H1 (cell line): ENCODE measurements at regions not wholly inside any gene's neighbourhood (a gene's known extent, or its start where the extent isn't known, plus 50 kb on each side); places are given as distances from the start of the nearest gene placed in this dataset.

Source experiments
- CTCF ChIA-PET: fragments of 300-600 bp; sonication (Branson Sonifier 250); formaldehyde crosslinking; loops from one replicate; lab custom pipeline; 2021; ENCODE audit not compliant: partially characterized antibody; lab: Charles Lee
- POLR2A ChIA-PET: fragments of 300-600 bp; sonication (Branson Sonifier 250); formaldehyde crosslinking; loops from one replicate; lab custom pipeline; 2021; ENCODE audit warnings: inconsistent platforms; ENCODE audit not compliant: partially characterized antibody; lab: Charles Lee
- DNase-seq, 2 experiments: peaks; one replicate each; pipeline versions ENCODE4 v3.0.0 to v3.0.0-alpha.2; 2010 to 2022; ENCODE audit warnings: low spot score in 2 of 2, low read depth in 1 of 2, mixed read lengths in 1 of 2
- FAIRE-seq: peaks from 2 replicates; lab custom pipeline; 2011; peaks lifted over from hg19 to GRCh38; lab: Jason Lieb, UNC
- H2AFZ ChIP-seq: 2 replicates; pipeline ENCODE4 v1.8.1; 2012; ENCODE audit warnings: low read length, inconsistent platforms
- H2AK5ac ChIP-seq: 2 replicates; pipeline ENCODE4 v1.6.1; 2013; ENCODE audit warnings: low read depth, low read length
- H2BK120ac ChIP-seq: replicated peaks from 2 replicates; pipeline ENCODE3; 2013; ENCODE audit warnings: low read depth, low read length, inconsistent platforms
- H2BK12ac ChIP-seq: 2 replicates; pipeline ENCODE4 v1.6.1; 2013; ENCODE audit warnings: low read depth, low read length
- H2BK15ac ChIP-seq: 2 replicates; pipeline ENCODE4 v1.6.1; 2013; ENCODE audit warnings: low read length
- H2BK20ac ChIP-seq: 2 replicates; pipeline ENCODE4 v1.6.1; 2013; ENCODE audit warnings: low read length
- H2BK5ac ChIP-seq: 2 replicates; pipeline ENCODE4 v1.6.1; 2013; ENCODE audit warnings: low read depth, low read length
- H3K14ac ChIP-seq: 2 replicates; pipeline ENCODE4 v1.6.1; 2013; ENCODE audit warnings: inconsistent platforms; ENCODE audit not compliant: insufficient read length
- H3K18ac ChIP-seq: 2 replicates; pipeline ENCODE4 v1.6.1; 2013; ENCODE audit warnings: low read length; ENCODE audit errors: extremely low read depth
- H3K23ac ChIP-seq: 2 replicates; pipeline ENCODE4 v1.6.1; 2013; ENCODE audit warnings: inconsistent platforms; ENCODE audit not compliant: insufficient read length
- H3K23me2 ChIP-seq: 2 replicates; pipeline ENCODE4 v1.6.1; 2013; ENCODE audit warnings: low read depth, low read length
- H3K27ac ChIP-seq: 2 replicates; pipeline ENCODE4 v1.6.1; 2011; ENCODE audit warnings: low read depth, low read length, inconsistent platforms
- H3K27me3 ChIP-seq, 4 experiments: replicated peaks in 1 of 4; 1 replicate in 1 of 4; 2 replicates in 3 of 4; pipeline versions ENCODE4 v1.6.1 to v1.8.1; 2011 to 2013; ENCODE audit warnings: low read length in 3 of 4, mild to moderate bottlenecking in 3 of 4, inconsistent platforms in 2 of 4, mixed read lengths in 2 of 4, moderate library complexity in 1 of 4; ENCODE audit not compliant: control insufficient read depth in 3 of 4, insufficient read depth in 3 of 4; ENCODE audit errors: extremely low read depth in 1 of 4
- H3K36me3 ChIP-seq, 4 experiments: 2 replicates each; pipeline versions ENCODE4 v1.6.1 to v1.8.1; 2011 to 2013; ENCODE audit warnings: mild to moderate bottlenecking in 4 of 4, low read length in 3 of 4, moderate library complexity in 2 of 4, control low read depth in 1 of 4, inconsistent platforms in 1 of 4; ENCODE audit not compliant: insufficient read depth in 4 of 4, control insufficient read depth in 2 of 4
- H3K4ac ChIP-seq: replicated peaks from 2 replicates; pipeline ENCODE3; 2013; ENCODE audit warnings: low read length, low read depth, mixed read lengths, inconsistent platforms; ENCODE audit not compliant: insufficient read length
- H3K4me1 ChIP-seq, 4 experiments: replicated peaks in 1 of 4; 1 replicate in 1 of 4; 2 replicates in 3 of 4; pipeline versions ENCODE4 v1.6.1 to v1.8.1; 2011 to 2013; ENCODE audit warnings: low read length in 3 of 4, inconsistent platforms in 2 of 4, mixed read lengths in 1 of 4; ENCODE audit not compliant: insufficient read depth in 4 of 4, control insufficient read depth in 3 of 4
- H3K4me2 ChIP-seq, 2 experiments: 2 replicates each; pipeline versions ENCODE4 v1.6.1 to v1.8.1; 2011 to 2013; ENCODE audit warnings: low read depth in 2 of 2, low read length in 2 of 2, control low read depth in 1 of 2, inconsistent platforms in 1 of 2, mild to moderate bottlenecking in 1 of 2; ENCODE audit not compliant: insufficient read depth in 1 of 2
- H3K4me3 ChIP-seq, 4 experiments: fragments of 200-600, 300-600 bp in 1 of 4; sonication (generic), shearing (Covaris generic), sonication (Bioruptor Twin) in 1 of 4; 2 replicates each; pipeline versions ENCODE4 v1.5.1 to v1.8.1; 2011 to 2016; ENCODE audit warnings: low read length in 4 of 4, low read depth in 3 of 4, control low read depth in 2 of 4, inconsistent platforms in 2 of 4, mild to moderate bottlenecking in 2 of 4, mixed read lengths in 1 of 4, moderate library complexity in 1 of 4; ENCODE audit not compliant: insufficient read depth in 2 of 4; ENCODE audit errors: extremely low read depth in 1 of 4
- H3K56ac ChIP-seq: replicated peaks from 2 replicates; pipeline ENCODE3; 2013; ENCODE audit warnings: low read depth, mild to moderate bottlenecking, mixed read lengths, low read length, inconsistent platforms; ENCODE audit not compliant: insufficient read length
- H3K79me1 ChIP-seq: 2 replicates; pipeline ENCODE4 v1.6.1; 2013; ENCODE audit warnings: low read depth, low read length, control low read depth
- H3K79me2 ChIP-seq, 2 experiments: 2 replicates each; pipeline versions ENCODE4 v1.6.1 to v1.8.1; 2012 to 2013; ENCODE audit warnings: low read length in 2 of 2, mild to moderate bottlenecking in 2 of 2, inconsistent platforms in 1 of 2; ENCODE audit not compliant: insufficient read depth in 2 of 2, control insufficient read depth in 1 of 2
- H3K9ac ChIP-seq, 4 experiments: replicated peaks in 1 of 4; 1 replicate in 1 of 4; 2 replicates in 3 of 4; pipeline versions ENCODE4 v1.6.1 to v1.8.1; 2011 to 2013; ENCODE audit warnings: low read depth in 3 of 4, low read length in 3 of 4, control low read depth in 2 of 4, mild to moderate bottlenecking in 2 of 4, moderate library complexity in 2 of 4, inconsistent platforms in 1 of 4; ENCODE audit errors: extremely low read depth in 1 of 4
- H3K9me3 ChIP-seq, 2 experiments: 2 replicates each; pipeline versions ENCODE4 v1.6.1 to v1.8.1; 2012 to 2013; ENCODE audit warnings: mild to moderate bottlenecking in 2 of 2, moderate library complexity in 2 of 2, control low read depth in 1 of 2, inconsistent platforms in 1 of 2, low read depth in 1 of 2, low read length in 1 of 2, mixed read lengths in 1 of 2; ENCODE audit not compliant: insufficient read depth in 2 of 2
- H4K20me1 ChIP-seq, 2 experiments: replicated peaks in 1 of 2; 2 replicates each; pipeline versions ENCODE3 to v1.8.1; 2011 to 2013; ENCODE audit warnings: inconsistent platforms in 2 of 2, low read length in 2 of 2, mild to moderate bottlenecking in 1 of 2; ENCODE audit not compliant: insufficient read depth in 2 of 2, control insufficient read depth in 1 of 2
- H4K5ac ChIP-seq: 2 replicates; pipeline ENCODE4 v1.6.1; 2013; ENCODE audit warnings: low read length, low read depth, mixed read lengths, inconsistent platforms; ENCODE audit not compliant: insufficient read length
- H4K8ac ChIP-seq: 2 replicates; pipeline ENCODE4 v1.8.0; 2013; ENCODE audit warnings: mild to moderate bottlenecking, moderate library complexity, low read length, inconsistent platforms; ENCODE audit not compliant: insufficient read depth; ENCODE audit errors: extremely low read depth
- H4K91ac ChIP-seq: replicated peaks from 2 replicates; pipeline ENCODE3; 2013; ENCODE audit warnings: low read length, mixed read lengths, inconsistent platforms; ENCODE audit not compliant: insufficient read length
- ATF2 ChIP-seq: IDR thresholded peaks from 2 replicates; pipeline ENCODE4 v1.6.1; 2012; ENCODE audit warnings: low read length, inconsistent platforms
- CBX5 ChIP-seq: fragments of 300-800, 300-1000 bp; sonication (generic); IDR thresholded peaks from 2 replicates; pipeline ENCODE4 v1.7.1; 2016; ENCODE audit warnings: antibody characterized with exemption, low read length, low read depth
- NANOG ChIP-seq: IDR thresholded peaks from 2 replicates; pipeline ENCODE4 v1.6.1; 2011; ENCODE audit warnings: low read length, low read depth, mild to moderate bottlenecking, inconsistent platforms; ENCODE audit not compliant: insufficient read depth, poor library complexity, severe bottlenecking
- NRF1 ChIP-seq: IDR thresholded peaks from 2 replicates; pipeline ENCODE4 v1.6.1; 2011; ENCODE audit warnings: mild to moderate bottlenecking, low read depth, low read length, improper control_type of control experiment
- RBBP5 ChIP-seq: IDR thresholded peaks from 2 replicates; pipeline ENCODE4 v1.7.1; 2012; ENCODE audit warnings: low read depth, mild to moderate bottlenecking, inconsistent platforms, low read length, moderate library complexity, borderline replicate concordance
- TEAD4 ChIP-seq: IDR thresholded peaks from 2 replicates; pipeline ENCODE4 v1.6.1; 2012; ENCODE audit warnings: low read depth, low read length, inconsistent platforms, mixed read lengths
- ZNF274 ChIP-seq: IDR thresholded peaks from 2 replicates; pipeline ENCODE4 v1.7.0; 2012; ENCODE audit warnings: low read length, borderline replicate concordance; ENCODE audit errors: extremely low read depth
- WGBS, 2 experiments: shearing (Covaris generic) in 1 of 2; methylation state at CpG; one replicate each; pipeline versions ENCODE4 v1.1.6 to v1.1.7; 2013 to 2015; ENCODE audit warnings: low lambda C conversion rate in 2 of 2, mixed read lengths in 2 of 2, inconsistent platforms in 1 of 2, low coverage in 1 of 2, missing lambda C conversion rate in 1 of 2; ENCODE audit not compliant: insufficient replicate concordance in 2 of 2, insufficient coverage in 1 of 2, insufficient read length in 1 of 2; ENCODE audit errors: extremely low coverage in 1 of 2, missing lambda C conversion rate in 1 of 2; 5-methylcytosine and 5-hydroxymethylcytosine counted together

- Histone ChIP-seq H3K27ac (no peak overlapping the region), H2BK120ac (no peak overlapping the region), H4K8ac (no peak overlapping the region), H4K20me1 (no peaks in the 10 kb centered on the region), H3K4me3 (no peak overlapping the region), H3K56ac (no peak overlapping the region), H2BK12ac (no peak overlapping the region), H2AK5ac (no peak overlapping the region), H3K9ac (no peak overlapping the region), H2BK5ac (no peak overlapping the region), H3K23me2 (no peaks in the 10 kb centered on the region), H2BK15ac (no peak overlapping the region), H3K79me1 (no peaks in the 10 kb centered on the region), H3K18ac (no peak overlapping the region), H3K4me2 (no peak overlapping the region), H3K79me2 (no peaks in the 10 kb centered on the region), H3K27me3 (no peaks in the 10 kb centered on the region), H3K14ac (no peak overlapping the region), H4K91ac (no peak overlapping the region), H3K36me3 (no peaks in the 10 kb centered on the region), H4K5ac (no peak overlapping the region), H3K4me1 (no peaks in the 10 kb centered on the region), H2AFZ (no peak overlapping the region), H3K9me3 (no peaks in the 10 kb centered on the region), H3K23ac (no peak overlapping the region), H2BK20ac (no peak overlapping the region), H3K4ac (no peak overlapping the region)
- TF ChIP-seq CBX5 = no peak
- no peak for TF ChIP-seq ZNF274
- TF ChIP-seq TEAD4 = no peak
- TF ChIP-seq NRF1 = no peak
- TF ChIP-seq RBBP5 = no peak
- no peak for TF ChIP-seq ATF2
- no peak for TF ChIP-seq NANOG
- 95% methylated on average over 2 of the region's 2 CpGs; no CpG with 5 or more reads in 1 of the 2 experiments for WGBS, 2 experiments
- DNase-seq (no peak), FAIRE-seq (no peak)
- POLR2A ChIA-PET = no interaction called here
- CTCF ChIA-PET = no interaction called here
Observed at GRCh38 chr7:32171248-32171647, 101.0 kb upstream of the PDE1C start.
